DOHH2 (cell line): ENCODE measurements at regions not wholly inside any gene's neighbourhood (a gene's known extent, or its start where the extent isn't known, plus 50 kb on each side); places are given as distances from the start of the nearest gene placed in this dataset.

Experiments used
- CTCF ChIP-seq: fragments of 200-600 bp; sonication (generic); IDR thresholded peaks from one replicate; pipeline ENCODE4 v1.5.1; 2014; ENCODE audit warnings: antibody characterized with exemption, mild to moderate bottlenecking, low read depth, low read length; ENCODE audit not compliant: poor library complexity, severe bottlenecking
- EZH2phosphoT487 ChIP-seq: fragments of 200-600 bp; sonication (generic); IDR thresholded peaks from 2 replicates; pipeline ENCODE4 v1.6.1; 2017; ENCODE audit warnings: borderline replicate concordance, mild to moderate bottlenecking, antibody characterized with exemption, low read length, moderate library complexity, mixed read lengths

DNA sequence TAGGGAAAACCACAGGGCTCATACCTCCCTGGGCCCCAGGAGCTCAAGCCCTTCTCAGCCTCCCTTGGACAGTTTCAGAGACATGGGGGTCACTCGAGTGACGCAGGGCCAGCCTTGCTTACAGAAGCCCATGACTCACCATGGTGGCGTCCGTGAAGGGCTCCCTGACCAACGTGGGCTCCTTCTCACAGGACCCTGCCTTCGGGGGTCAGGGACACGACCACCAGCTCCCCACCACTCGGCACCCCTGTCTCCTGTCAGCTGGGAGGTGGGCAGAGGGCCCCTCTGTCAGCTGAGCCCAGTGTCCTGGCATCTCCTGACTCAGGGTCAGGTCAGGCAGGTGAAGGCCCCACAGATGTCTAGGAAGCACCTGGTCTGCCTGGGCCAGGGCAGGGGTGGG lies 126.3 kb upstream of the ANO1 start:
- TF ChIP-seq CTCF (no peak), EZH2phosphoT487 (no peak)
